Activated CD8-positive, alpha-beta T cell treated with anti-CD3 and anti-CD28 coated beads for 36 hours (primary cell): ENCODE measurements at regions not wholly inside any gene's neighbourhood (a gene's known extent, or its start where the extent isn't known, plus 50 kb on each side); places are given as distances from the start of the nearest gene placed in this dataset.

Experiments used
- ATAC-seq: fragments of 200-7000 bp; cut with Tn5 transposase; one replicate; pipeline ENCODE4 v1.10.0; 2021; ENCODE audit warnings: mild to moderate bottlenecking, moderate library complexity
- CTCF ChIA-PET: fragments of 350-600 bp; sonication (Branson Sonifier 250); formaldehyde crosslinking; loops from one replicate; lab custom pipeline; 2021; ENCODE audit warnings: antibody characterized with exemption; lab: Charles Lee
- POLR2A ChIA-PET: fragments of 350-600 bp; sonication (Branson Sonifier 250); formaldehyde crosslinking; loops from one replicate; lab custom pipeline; 2021; ENCODE audit warnings: antibody characterized with exemption; lab: Charles Lee
- DNase-seq: peaks from one replicate; pipeline ENCODE4 v3.0.0-alpha.2; 2020
- H3K27ac Mint-ChIP-seq: one replicate; pipeline ENCODE4 v1.8.0; 2021; ENCODE audit warnings: mild to moderate bottlenecking, mixed read lengths
- H3K27me3 Mint-ChIP-seq: one replicate; pipeline ENCODE4 v1.8.0; 2021; ENCODE audit warnings: mixed read lengths
- H3K36me3 Mint-ChIP-seq: one replicate; pipeline ENCODE4 v1.8.0; 2021; ENCODE audit warnings: low read depth, mixed read lengths
- H3K4me1 Mint-ChIP-seq: one replicate; pipeline ENCODE4 v1.8.0; 2021; ENCODE audit warnings: low read depth, mixed read lengths
- H3K4me3 Mint-ChIP-seq: one replicate; pipeline ENCODE4 v1.8.0; 2021; ENCODE audit warnings: mild to moderate bottlenecking, moderate library complexity, mixed read lengths
- H3K9me3 Mint-ChIP-seq: one replicate; pipeline ENCODE4 v1.8.0; 2021; ENCODE audit warnings: mixed read lengths
- intact Hi-C: fragments of 100-400 bp; cut with micrococcal nuclease; formaldehyde crosslinking; loops from one replicate; pipeline ENCODE4 v1.10.0; 2022
- TF ChIP-seq, protein P1 (sequence below): fragments of 200-600 bp; IDR thresholded peaks from one replicate; pipeline ENCODE4 v1.8.0; 2022; ENCODE audit warnings: antibody characterized with exemption, mild to moderate bottlenecking

DNA sequence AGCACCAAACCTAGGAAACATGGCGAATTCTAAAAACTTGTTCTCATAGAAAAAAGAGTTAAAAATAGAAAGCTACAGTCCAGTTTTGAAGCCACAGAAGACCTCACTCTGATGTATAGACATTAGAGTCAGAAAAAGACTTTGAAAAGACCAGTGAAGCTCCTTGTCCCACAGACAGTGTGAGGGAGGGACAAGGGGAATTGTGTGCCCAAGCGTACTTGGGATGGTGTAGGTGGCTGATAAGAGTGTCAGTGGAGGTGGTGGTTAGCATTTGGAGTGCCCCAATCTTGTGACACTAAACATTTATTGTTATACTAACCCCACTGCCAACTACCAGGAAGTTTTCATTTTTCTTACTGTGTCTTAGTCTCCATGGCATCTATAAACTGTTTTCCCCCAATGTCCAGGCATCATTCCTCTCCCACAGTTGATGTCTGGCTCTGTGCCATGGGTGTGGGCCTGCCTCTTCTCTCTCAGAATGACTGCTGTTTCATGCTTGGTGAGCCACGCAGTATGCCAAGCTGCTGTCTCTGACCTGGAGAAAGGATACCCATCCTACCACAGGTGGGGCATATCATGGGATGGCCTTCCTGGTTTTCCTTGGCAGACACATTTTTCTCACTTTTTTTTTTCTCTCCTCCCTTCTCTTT, 161.4 kb downstream of the RPIA start:
- no peak overlapping the region for H3K27ac Mint-ChIP-seq
- TF ChIP-seq, protein P1, sequence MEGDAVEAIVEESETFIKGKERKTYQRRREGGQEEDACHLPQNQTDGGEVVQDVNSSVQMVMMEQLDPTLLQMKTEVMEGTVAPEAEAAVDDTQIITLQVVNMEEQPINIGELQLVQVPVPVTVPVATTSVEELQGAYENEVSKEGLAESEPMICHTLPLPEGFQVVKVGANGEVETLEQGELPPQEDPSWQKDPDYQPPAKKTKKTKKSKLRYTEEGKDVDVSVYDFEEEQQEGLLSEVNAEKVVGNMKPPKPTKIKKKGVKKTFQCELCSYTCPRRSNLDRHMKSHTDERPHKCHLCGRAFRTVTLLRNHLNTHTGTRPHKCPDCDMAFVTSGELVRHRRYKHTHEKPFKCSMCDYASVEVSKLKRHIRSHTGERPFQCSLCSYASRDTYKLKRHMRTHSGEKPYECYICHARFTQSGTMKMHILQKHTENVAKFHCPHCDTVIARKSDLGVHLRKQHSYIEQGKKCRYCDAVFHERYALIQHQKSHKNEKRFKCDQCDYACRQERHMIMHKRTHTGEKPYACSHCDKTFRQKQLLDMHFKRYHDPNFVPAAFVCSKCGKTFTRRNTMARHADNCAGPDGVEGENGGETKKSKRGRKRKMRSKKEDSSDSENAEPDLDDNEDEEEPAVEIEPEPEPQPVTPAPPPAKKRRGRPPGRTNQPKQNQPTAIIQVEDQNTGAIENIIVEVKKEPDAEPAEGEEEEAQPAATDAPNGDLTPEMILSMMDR, result no peak
- no peaks in the 10 kb centered on the region for H3K36me3 Mint-ChIP-seq
- DNase-seq, result no peak
- CTCF ChIA-PET, result no interaction called here
- H3K9me3 Mint-ChIP-seq, result no peaks in the 10 kb centered on the region
- peaks cover 10% of the 10 kb centered on the region for H3K27me3 Mint-ChIP-seq
- POLR2A ChIA-PET, result no interaction called here
- no peak overlapping the region for H3K4me3 Mint-ChIP-seq
- no peaks in the 10 kb centered on the region for H3K4me1 Mint-ChIP-seq
- ATAC-seq, result no peak
- intact Hi-C loops, result no loop called here

DNA sequence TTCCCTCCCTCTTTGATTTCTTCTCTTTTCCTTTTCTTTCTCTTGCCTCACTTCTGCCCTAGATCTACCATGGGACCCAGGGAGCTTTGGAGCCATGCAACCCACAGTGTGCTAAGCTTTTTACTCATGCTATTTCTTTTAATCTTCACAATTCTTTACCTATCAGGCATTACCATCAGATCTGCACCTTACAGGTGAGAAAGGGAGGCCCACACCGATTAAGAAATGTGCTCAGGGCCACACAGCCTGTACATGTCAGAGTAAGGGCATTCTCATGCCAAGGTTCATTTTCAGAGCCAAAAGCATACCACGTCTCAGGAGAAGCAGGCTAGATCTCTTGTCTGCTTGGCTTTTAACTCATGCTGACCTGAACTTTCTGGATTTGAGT, 161.9 kb downstream of the RPIA start:
- H3K27me3 Mint-ChIP-seq, result peaks cover 9% of the 10 kb centered on the region
- ATAC-seq (no peak), DNase-seq (no peak)
- TF ChIP-seq, protein P1, result no peak
- H3K9me3 Mint-ChIP-seq, result no peaks in the 10 kb centered on the region
- no peak overlapping the region for H3K27ac Mint-ChIP-seq
- no peaks in the 10 kb centered on the region for H3K36me3 Mint-ChIP-seq
- no peak overlapping the region for H3K4me3 Mint-ChIP-seq
- ChIA-PET POLR2A (no interaction called here), CTCF (no interaction called here)
- intact Hi-C loops, result no loop called here
- H3K4me1 Mint-ChIP-seq, result no peaks in the 10 kb centered on the region

DNA sequence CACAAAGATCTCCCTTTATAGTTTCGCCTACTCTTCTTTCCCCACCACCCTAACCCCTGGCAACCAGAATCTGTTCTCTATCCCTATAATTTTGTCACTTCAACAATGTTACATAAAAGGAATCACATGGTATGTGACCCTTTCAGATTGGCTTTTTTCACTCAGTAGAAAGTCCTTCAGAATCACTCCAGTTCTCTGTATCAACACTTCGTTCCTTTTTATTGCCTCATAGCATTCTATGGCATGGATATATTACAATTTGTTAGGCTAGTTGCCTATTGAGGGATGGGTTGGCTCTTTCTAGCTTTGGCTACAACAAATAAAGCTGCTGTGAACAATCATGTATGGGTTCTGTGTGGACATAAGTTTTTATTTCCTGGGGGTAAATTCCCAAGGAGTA, 163.1 kb downstream of the RPIA start:
- intact Hi-C loops, result no loop called here
- TF ChIP-seq, protein P1, result no peak
- ChIA-PET POLR2A (no interaction called here), CTCF (no interaction called here)
- Mint-ChIP-seq H3K9me3 (no peaks in the 10 kb centered on the region), H3K27me3 (peaks cover 5% of the 10 kb centered on the region), H3K4me1 (no peaks in the 10 kb centered on the region), H3K27ac (no peak overlapping the region), H3K4me3 (no peak overlapping the region), H3K36me3 (no peaks in the 10 kb centered on the region)
- ATAC-seq (no peak), DNase-seq (no peak)

DNA sequence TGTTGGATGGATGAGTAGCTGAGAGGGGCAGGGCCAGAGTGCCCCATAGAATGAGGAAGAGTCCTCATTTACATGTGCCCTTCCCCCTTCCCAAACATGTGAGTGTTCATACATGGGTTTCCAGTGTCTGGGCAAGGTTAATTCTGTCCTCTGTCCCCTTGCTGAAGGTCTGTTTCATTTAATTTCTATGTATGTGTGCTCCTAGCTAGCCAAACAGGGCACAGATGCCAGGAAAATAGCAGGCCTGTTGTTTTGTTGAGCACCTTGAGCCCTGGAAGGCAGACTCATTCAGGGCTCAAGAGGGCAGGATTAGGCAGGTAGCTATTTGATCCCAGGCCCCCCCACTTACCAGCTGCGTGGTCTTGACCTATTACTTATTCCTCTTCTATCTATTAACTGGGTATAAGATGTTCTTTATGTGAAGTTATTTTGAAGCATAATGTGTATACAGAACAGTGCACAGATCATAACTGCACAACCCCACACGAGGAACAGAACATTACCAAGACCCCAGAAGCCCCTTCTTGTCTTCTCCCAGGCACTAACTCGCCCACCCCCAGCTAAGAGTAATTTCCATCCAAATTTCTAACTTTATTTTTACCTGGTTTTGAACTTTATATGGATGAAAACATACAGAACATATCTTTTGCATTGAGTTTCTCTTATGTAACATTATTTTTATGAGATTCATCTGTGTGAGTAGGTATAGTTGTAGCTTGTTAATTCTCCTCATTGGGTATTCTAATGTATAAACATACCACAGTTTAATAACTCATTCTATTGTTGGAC, 164.3 kb downstream of the RPIA start:
- ATAC-seq (no peak), DNase-seq (no peak)
- H3K27ac Mint-ChIP-seq, result no peak overlapping the region
- TF ChIP-seq, protein P1, result no peak
- H3K36me3 Mint-ChIP-seq, result no peaks in the 10 kb centered on the region
- ChIA-PET CTCF (interaction anchor here (0.6 to 1.8 kb wide), 2 partner anchors 23 to 25 kb away, joined by 3 to 4 read pairs; no protein-coding TSS in a partner anchor), POLR2A (no interaction called here)
- H3K4me1 Mint-ChIP-seq, result no peaks in the 10 kb centered on the region
- peaks cover 5% of the 10 kb centered on the region for H3K27me3 Mint-ChIP-seq
- no peak overlapping the region for H3K4me3 Mint-ChIP-seq
- intact Hi-C loops, result no loop called here
- H3K9me3 Mint-ChIP-seq, result no peaks in the 10 kb centered on the region
